ENCODE measurements at regions not wholly inside any gene's neighbourhood (a gene's known extent, or its start where the extent isn't known, plus 50 kb on each side); places are given as distances from the start of the nearest gene placed in this dataset.

DNA sequence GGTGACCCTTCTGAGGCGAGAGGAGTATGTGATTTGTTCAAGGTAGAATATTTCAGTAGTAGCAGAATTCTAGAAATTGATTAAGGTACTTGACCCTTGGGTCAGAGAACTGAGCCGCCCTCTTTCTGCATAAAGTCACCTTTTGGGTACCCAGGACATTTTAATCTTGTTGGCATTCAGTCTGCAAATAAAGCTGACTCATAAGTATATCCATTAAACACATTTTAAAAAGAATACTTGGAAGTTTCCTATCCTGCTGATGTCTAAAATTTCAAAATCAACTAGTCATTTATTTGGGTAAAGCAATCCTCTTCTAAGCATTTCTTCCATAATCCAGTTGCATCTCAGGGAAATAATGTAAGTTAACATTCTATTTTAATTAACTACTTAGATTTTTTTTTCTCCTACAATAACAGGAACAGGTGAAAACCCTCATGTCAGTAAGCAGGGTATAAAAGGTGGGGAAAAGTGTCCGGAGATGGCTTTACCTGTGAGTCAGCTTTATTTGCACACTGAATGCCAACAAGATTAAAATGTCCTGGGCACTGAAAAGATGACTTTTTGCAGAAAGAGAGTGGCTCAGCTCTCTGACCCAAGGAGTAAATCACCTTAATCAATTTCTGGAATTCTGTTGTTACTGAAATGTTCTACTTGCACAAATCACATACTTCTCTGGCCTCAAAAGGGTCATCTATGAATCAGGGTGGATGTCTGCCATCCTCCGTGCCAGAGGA is 78.7 kb upstream of the ITGA6 start:
- POLR2A ChIA-PET, result no interaction called here
- H3K9me3 Mint-ChIP-seq, result peaks cover 7% of the 10 kb centered on the region

DNA sequence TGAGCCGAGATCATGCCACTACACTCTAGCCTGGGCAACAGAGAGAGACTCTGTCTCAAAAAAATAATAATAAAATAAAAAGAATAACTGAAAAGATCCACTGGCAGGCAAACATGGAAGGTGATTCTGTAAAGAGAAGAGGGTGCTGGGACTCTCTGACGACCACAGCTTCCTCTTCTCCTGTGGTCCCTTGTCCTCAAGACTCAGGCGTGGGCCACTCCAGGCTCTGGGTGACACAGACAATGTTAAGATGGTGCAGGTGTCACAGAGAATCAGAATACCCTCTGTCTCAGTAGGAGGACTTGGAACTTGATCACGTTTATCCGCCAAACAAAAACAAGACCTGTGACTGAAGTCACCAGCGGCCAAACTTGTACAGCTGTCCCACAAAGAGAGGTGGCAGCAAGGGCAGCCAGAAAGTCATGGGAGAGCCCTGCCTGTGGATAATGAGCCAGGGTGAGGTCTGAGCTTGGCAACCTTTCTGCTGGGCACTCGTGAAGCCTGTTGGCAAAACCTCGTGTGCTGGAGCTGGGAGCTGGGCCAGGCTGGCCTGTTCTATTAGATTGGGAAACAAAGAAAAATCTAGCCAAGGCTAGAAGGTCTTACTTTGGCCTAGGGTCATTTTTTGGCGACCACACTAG is 76.4 kb upstream of the ITGA6 start:
- Mint-ChIP-seq H3K4me1 (peaks cover 2% of the 10 kb centered on the region), H3K36me3 (no peaks in the 10 kb centered on the region), H3K4me3 (no peak overlapping the region), H3K27me3 (peaks cover 7% of the 10 kb centered on the region), H3K9me3 (no peaks in the 10 kb centered on the region), H3K27ac (no peak overlapping the region)
- ATAC-seq (ENCODE audit: low read depth), result no peak
- no peak for DNase-seq
- POLR2A ChIA-PET, result no interaction called here

More for the DNA sequence above, 78.7 kb upstream of the ITGA6 start:
- Mint-ChIP-seq H3K27me3 (peaks cover 7% of the 10 kb centered on the region), H3K4me3 (no peak overlapping the region), H3K4me1 (peaks cover 3% of the 10 kb centered on the region), H3K36me3 (peaks cover under 1% of the 10 kb centered on the region), H3K27ac (no peak overlapping the region)
- DNase-seq, result no peak
- no peak for ATAC-seq (ENCODE audit: low read depth)

DNA sequence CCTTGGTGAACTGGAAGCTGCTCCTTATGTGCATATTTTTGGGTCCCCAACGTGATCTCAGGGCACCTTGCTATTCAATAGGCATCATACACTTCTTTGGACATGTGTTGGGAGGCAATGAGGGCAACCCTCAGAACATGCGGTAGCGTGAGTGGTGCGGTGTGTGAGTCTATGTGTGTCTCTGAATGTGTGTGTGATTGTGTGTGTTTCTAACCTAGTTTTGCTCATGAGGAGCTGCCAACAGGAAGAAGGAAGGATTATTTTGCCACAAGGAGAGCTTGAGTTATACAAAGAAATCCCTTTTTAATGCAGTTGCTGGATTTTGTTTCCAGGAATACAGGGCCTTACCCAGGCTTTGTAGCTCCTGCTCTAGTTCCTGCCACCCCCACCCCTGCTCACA is 75.8 kb upstream of the ITGA6 start:
- no peak overlapping the region for H3K4me3 Mint-ChIP-seq
- H3K36me3 Mint-ChIP-seq, result no peaks in the 10 kb centered on the region
- no peaks in the 10 kb centered on the region for H3K9me3 Mint-ChIP-seq
- no peak overlapping the region for H3K27ac Mint-ChIP-seq
- ATAC-seq (ENCODE audit: low read depth), result no peak
- H3K27me3 Mint-ChIP-seq, result peaks cover 7% of the 10 kb centered on the region
- DNase-seq, result no peak
- POLR2A ChIA-PET, result no interaction called here
- H3K4me1 Mint-ChIP-seq, result peaks cover 2% of the 10 kb centered on the region

DNA sequence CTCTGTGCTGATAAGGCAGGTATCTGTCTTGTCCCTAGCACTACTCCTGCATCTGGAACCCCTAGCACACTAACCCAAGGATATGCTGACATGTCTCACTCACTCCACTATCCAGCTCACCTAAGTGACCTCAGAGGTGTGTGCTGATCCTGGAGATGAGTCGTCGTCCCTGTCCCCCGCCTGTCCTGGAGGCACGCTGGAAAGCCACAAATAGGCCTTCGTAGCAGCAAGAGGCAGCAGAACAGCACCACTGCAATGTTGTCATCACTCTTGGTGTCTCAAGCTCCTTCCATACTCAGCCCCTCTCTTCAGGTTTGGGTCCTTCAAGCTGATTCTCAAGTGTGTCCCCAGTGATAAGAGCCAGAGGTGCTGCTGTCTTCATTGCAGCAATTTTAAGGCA is 73.0 kb upstream of the ITGA6 start:
- POLR2A ChIA-PET, result no interaction called here
- H3K4me3 Mint-ChIP-seq, result no peak overlapping the region
- H3K4me1 Mint-ChIP-seq, result peaks cover 5% of the 10 kb centered on the region

GRCh38 chr2:172357442-172357841 is 69.9 kb upstream of the ITGA6 start:
- Mint-ChIP-seq H3K4me1 (peaks cover 3% of the 10 kb centered on the region), H3K9me3 (no peaks in the 10 kb centered on the region), H3K27me3 (no peaks in the 10 kb centered on the region), H3K4me3 (no peak overlapping the region), H3K27ac (no peak overlapping the region), H3K36me3 (no peaks in the 10 kb centered on the region)
- POLR2A ChIA-PET, result no interaction called here
- ATAC-seq (ENCODE audit: low read depth), result no peak
- DNase-seq, result no peak

More for the DNA sequence above, 73.0 kb upstream of the ITGA6 start:
- DNase-seq (no peak), ATAC-seq (ENCODE audit: low read depth) (no peak)
- H3K27ac Mint-ChIP-seq, result no peak overlapping the region
- no peaks in the 10 kb centered on the region for H3K36me3 Mint-ChIP-seq
- no peaks in the 10 kb centered on the region for H3K9me3 Mint-ChIP-seq
- no peaks in the 10 kb centered on the region for H3K27me3 Mint-ChIP-seq

DNA sequence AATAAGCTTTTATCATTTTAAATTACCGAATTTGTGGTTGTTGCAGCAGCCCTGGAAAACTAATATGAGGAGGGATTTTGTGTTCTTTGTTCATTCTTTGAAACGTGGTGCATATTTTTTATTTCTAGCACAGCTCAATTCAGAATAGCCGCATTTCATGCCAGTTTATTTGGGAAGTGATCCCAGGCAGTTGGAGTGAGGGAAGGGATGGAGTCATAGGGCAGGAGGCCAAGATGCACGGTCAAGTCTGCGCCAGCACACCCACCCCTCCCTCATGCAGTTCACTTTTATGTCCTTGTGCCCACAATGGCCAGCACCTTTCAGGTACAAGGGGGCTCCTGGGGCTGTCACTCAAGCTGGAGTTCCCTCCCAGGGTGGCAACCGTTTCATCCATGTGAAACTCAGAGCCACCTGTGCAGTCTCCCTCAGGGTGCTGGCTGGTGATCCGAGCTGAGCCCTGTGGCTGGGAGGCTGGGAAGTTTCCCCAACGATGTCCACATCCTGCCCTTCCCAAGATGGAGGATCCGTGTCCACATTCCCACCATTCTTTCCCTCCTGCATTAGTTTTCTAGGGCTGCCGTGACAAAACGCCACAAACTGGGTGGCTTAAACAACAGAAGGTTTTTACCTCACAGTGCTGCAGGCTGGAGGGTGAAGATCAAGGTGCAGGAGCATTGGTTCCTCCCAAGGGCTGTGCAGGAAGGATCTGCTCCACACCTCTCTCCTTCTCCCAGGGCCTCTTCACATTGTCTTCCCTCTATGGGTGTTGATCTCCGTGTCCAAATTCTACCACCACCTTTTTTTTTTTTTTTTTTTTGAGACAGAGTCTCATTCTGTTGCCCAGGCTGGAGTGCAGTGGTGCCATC is 68.5 kb upstream of the ITGA6 start:
- H3K36me3 Mint-ChIP-seq, result no peaks in the 10 kb centered on the region
- ATAC-seq (ENCODE audit: low read depth) (no peak), DNase-seq (no peak)
- no peak overlapping the region for H3K27ac Mint-ChIP-seq
- H3K4me1 Mint-ChIP-seq, result peaks cover 3% of the 10 kb centered on the region
- H3K9me3 Mint-ChIP-seq, result no peaks in the 10 kb centered on the region
- H3K4me3 Mint-ChIP-seq, result no peak overlapping the region
- H3K27me3 Mint-ChIP-seq, result no peaks in the 10 kb centered on the region
- POLR2A ChIA-PET, result no interaction called here

DNA sequence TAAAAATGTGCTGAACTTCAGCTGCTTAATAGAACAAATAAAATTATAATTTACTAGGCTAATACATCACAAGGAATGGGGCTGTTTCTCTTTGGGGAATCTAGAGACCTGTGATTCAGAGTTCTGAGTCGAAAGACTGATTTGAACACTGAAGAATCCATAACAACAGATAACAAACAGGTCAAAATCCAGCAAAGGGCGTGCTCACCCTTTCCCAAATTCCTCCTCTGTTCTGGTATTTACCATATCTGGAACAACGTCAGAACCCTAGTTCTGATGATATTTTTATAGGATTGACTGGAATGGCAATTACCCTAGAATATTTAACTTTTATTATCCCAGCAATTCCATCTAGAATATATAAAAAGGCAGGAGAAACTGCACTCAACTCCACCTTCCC is 66.0 kb upstream of the ITGA6 start:
- Mint-ChIP-seq H3K4me3 (no peak overlapping the region), H3K9me3 (no peaks in the 10 kb centered on the region), H3K4me1 (peaks cover 3% of the 10 kb centered on the region), H3K27me3 (no peaks in the 10 kb centered on the region), H3K27ac (no peak overlapping the region), H3K36me3 (no peaks in the 10 kb centered on the region)
- ATAC-seq (ENCODE audit: low read depth) (no peak), DNase-seq (no peak)
- POLR2A ChIA-PET, result no interaction called here

DNA sequence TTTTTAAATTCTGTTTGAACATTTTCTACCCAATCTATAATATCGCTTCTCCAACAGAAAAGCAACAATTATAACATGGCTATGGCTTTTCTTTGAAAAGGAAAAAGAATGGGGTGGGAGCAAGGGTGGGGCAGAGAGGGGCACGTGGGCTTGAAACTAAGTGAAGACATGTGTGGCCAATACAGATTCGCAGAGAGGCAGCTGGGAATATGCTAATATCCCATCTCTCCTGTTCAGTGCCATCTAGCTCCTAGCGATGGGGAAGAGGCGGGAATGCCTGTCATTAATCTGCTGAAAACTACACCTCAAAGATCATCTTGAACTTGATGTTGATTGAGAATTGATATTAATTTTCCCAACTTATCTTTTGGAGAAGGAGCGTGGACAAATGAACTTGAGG is 65.5 kb upstream of the ITGA6 start:
- no peak for ATAC-seq (ENCODE audit: low read depth)
- H3K36me3 Mint-ChIP-seq, result no peaks in the 10 kb centered on the region
- H3K27ac Mint-ChIP-seq, result no peak overlapping the region
- H3K4me3 Mint-ChIP-seq, result no peak overlapping the region
- POLR2A ChIA-PET, result no interaction called here
- H3K9me3 Mint-ChIP-seq, result no peaks in the 10 kb centered on the region
- no peaks in the 10 kb centered on the region for H3K27me3 Mint-ChIP-seq
- no peak for DNase-seq
- peaks cover 3% of the 10 kb centered on the region for H3K4me1 Mint-ChIP-seq

GRCh38 chr2:172364261-172364660 is 63.1 kb upstream of the ITGA6 start:
- H3K36me3 Mint-ChIP-seq, result no peaks in the 10 kb centered on the region
- peaks cover 8% of the 10 kb centered on the region for H3K9me3 Mint-ChIP-seq
- H3K4me3 Mint-ChIP-seq, result no peak overlapping the region
- DNase-seq (no peak), ATAC-seq (ENCODE audit: low read depth) (no peak)
- H3K27ac Mint-ChIP-seq, result no peak overlapping the region
- POLR2A ChIA-PET, result no interaction called here
- no peaks in the 10 kb centered on the region for H3K27me3 Mint-ChIP-seq
- H3K4me1 Mint-ChIP-seq, result no peaks in the 10 kb centered on the region

- ATAC-seq (ENCODE audit: low read depth) (no peak), DNase-seq (no peak)
- Mint-ChIP-seq H3K27ac (no peak overlapping the region), H3K27me3 (no peaks in the 10 kb centered on the region), H3K36me3 (no peaks in the 10 kb centered on the region), H3K4me1 (no peaks in the 10 kb centered on the region), H3K9me3 (peaks cover 11% of the 10 kb centered on the region), H3K4me3 (no peak overlapping the region)
- POLR2A ChIA-PET, result no interaction called here
Observed at GRCh38 chr2:172366596-172367150, 60.7 kb upstream of the ITGA6 start.

DNA sequence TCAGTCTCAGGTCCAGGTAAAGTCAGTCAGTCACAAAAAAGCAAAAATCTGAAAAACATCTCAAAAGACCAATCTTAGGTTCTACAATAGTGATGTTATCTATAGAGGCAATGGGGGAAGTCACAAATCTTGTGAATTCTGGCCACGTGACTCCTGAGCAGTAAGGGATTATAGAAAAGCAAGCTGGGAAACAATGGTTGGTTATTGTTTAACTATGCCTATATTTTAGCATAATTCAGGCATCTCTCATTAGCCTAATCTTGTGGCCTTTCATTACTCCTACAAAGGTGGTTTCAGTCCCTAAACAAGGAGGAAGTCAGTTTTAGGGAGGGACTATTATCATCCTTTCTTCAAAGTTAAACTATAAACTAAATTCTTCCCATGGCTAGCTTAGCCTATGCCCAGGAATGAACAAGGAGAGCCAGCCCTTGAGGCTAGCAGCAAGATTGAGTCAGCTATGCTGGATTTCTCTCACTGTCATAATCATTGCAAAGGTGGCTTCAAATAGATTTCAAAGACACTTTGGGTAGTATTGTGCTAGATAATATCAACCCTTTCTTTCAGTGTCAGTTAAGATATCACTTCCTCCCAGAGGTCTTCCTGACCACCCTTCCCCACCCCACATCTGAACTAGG is 56.4 kb upstream of the ITGA6 start:
- no peak for ATAC-seq (ENCODE audit: low read depth)
- Mint-ChIP-seq H3K4me1 (no peaks in the 10 kb centered on the region), H3K9me3 (peaks cover 11% of the 10 kb centered on the region), H3K4me3 (no peak overlapping the region), H3K27me3 (peaks cover 3% of the 10 kb centered on the region), H3K27ac (no peak overlapping the region), H3K36me3 (no peaks in the 10 kb centered on the region)
- POLR2A ChIA-PET, result no interaction called here
- DNase-seq, result no peak

- ATAC-seq (ENCODE audit: low read depth), result no peak
- POLR2A ChIA-PET, result no interaction called here
- H3K27me3 Mint-ChIP-seq, result peaks cover 3% of the 10 kb centered on the region
- no peaks in the 10 kb centered on the region for H3K4me1 Mint-ChIP-seq
- no peaks in the 10 kb centered on the region for H3K36me3 Mint-ChIP-seq
- H3K27ac Mint-ChIP-seq, result no peak overlapping the region
- H3K9me3 Mint-ChIP-seq, result peaks cover 11% of the 10 kb centered on the region
- no peak for DNase-seq
- no peak overlapping the region for H3K4me3 Mint-ChIP-seq
Observed at GRCh38 chr2:172372436-172372835, 55.0 kb upstream of the ITGA6 start.

- no peak for DNase-seq
- H3K36me3 Mint-ChIP-seq, result no peaks in the 10 kb centered on the region
- peaks cover 3% of the 10 kb centered on the region for H3K27me3 Mint-ChIP-seq
- no peaks in the 10 kb centered on the region for H3K4me1 Mint-ChIP-seq
- H3K9me3 Mint-ChIP-seq, result peaks cover 9% of the 10 kb centered on the region
- H3K4me3 Mint-ChIP-seq, result no peak overlapping the region
- POLR2A ChIA-PET, result no interaction called here
- no peak overlapping the region for H3K27ac Mint-ChIP-seq
- no peak for ATAC-seq (ENCODE audit: low read depth)
Observed at GRCh38 chr2:172373076-172373475, 54.3 kb upstream of the ITGA6 start.

All from activated naive CD8-positive, alpha-beta T cell treated with anti-CD3 and anti-CD28 coated beads, Interleukin-2, amount 10 ng/mL, durations not matched to agents 7 days and 5 days (primary cell).